ENCODE measurements at regions not wholly inside any gene's neighbourhood (a gene's known extent, or its start where the extent isn't known, plus 50 kb on each side); places are given as distances from the start of the nearest gene placed in this dataset.

- H3K4me3 ChIP-seq (replicated peaks in 1 of 2; ENCODE audit: low read depth in 2 of 2, low read length in 2 of 2): no peak overlapping the region
- DNase-seq (ENCODE audit: low read depth in 2 of 2): no peak
- no peak for TF ChIP-seq CTCF (IDR thresholded peaks at IDR 0.05; ENCODE audit: low read depth, low read length)
Observed at GRCh38 chr15:37806808-37807207, 127.6 kb upstream of the TMCO5A start.

GRCh38 chr15:37810381-37810780, 124.1 kb upstream of the TMCO5A start:
- no peak overlapping the region for H3K4me3 ChIP-seq (replicated peaks in 1 of 2; ENCODE audit: low read depth in 2 of 2, low read length in 2 of 2)
- no peak for DNase-seq (ENCODE audit: low read depth in 2 of 2)
- no peak for TF ChIP-seq CTCF (IDR thresholded peaks at IDR 0.05; ENCODE audit: low read depth, low read length)

GRCh38 chr15:37813306-37813705, 121.1 kb upstream of the TMCO5A start:
- no peak for TF ChIP-seq CTCF (IDR thresholded peaks at IDR 0.05; ENCODE audit: low read depth, low read length)

GRCh38 chr15:37814847-37815515, 119.5 kb upstream of the TMCO5A start:
- no peak for DNase-seq (ENCODE audit: low read depth in 2 of 2)
- H3K4me3 ChIP-seq (replicated peaks in 1 of 2; ENCODE audit: low read depth in 2 of 2, low read length in 2 of 2): no peak overlapping the region
- no peak for TF ChIP-seq CTCF (IDR thresholded peaks at IDR 0.05; ENCODE audit: low read depth, low read length)

More at GRCh38 chr15:37813306-37813705, 121.1 kb upstream of the TMCO5A start:
- no peak for DNase-seq (ENCODE audit: low read depth in 2 of 2)
- no peak overlapping the region for H3K4me3 ChIP-seq (replicated peaks in 1 of 2; ENCODE audit: low read depth in 2 of 2, low read length in 2 of 2)

- DNase-seq (ENCODE audit: low read depth in 2 of 2): no peak
- no peak for TF ChIP-seq CTCF (IDR thresholded peaks at IDR 0.05; ENCODE audit: low read depth, low read length)
- no peak overlapping the region for H3K4me3 ChIP-seq (replicated peaks in 1 of 2; ENCODE audit: low read depth in 2 of 2, low read length in 2 of 2)
Observed at GRCh38 chr15:37818152-37818677, 116.2 kb upstream of the TMCO5A start.

GRCh38 chr15:37819191-37819590, 115.2 kb upstream of the TMCO5A start:
- TF ChIP-seq CTCF (IDR thresholded peaks at IDR 0.05; ENCODE audit: low read depth, low read length): no peak
- peak in 1 of 2 donors; percentile 33 for DNase-seq (ENCODE audit: low read depth in 2 of 2)
- no peak overlapping the region for H3K4me3 ChIP-seq (replicated peaks in 1 of 2; ENCODE audit: low read depth in 2 of 2, low read length in 2 of 2)

Measured in cardiac fibroblast (primary cell).